ENCODE measurements at regions not wholly inside any gene's neighbourhood (a gene's known extent, or its start where the extent isn't known, plus 50 kb on each side); places are given as distances from the start of the nearest gene placed in this dataset.

DNA sequence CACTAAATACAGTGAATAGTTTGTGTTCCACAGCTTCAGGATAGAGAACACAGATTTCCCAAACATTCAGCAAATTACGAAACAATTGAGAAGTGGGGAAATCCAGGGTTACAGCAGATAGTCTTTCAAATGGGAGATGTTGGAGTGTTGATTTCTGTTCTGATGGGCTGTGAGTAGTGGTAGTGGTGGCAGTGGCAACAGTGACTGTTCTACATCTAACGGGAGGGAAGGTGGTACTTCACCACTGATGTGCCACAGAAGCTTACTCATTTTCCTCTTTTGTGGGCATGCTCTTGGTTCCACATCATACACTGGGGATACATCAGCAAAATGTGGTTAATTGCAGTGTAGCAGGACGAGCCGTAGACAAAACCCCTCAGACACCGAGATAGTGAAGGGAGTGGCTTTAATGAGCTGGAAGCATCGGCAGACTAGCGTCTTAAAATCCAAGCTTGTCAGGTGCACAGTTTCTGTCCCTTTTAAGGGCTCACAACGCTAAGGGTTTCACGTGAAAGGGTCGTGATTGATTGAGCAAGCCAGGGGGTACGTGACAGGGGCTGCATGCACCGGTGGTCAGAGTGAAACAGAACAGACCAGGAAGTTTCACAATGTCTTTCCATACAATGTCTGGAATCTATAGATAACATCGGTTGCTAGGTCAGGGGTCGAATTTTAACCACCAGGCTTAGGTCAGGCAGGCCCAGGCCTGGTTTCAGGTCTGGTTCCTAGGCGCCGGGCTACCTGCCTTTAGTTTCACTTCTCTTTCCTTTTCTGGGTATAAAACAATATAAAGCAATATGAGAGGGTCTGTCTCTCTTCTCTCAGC, 330.6 kb upstream of the FBXO33 start (continued):
- TF ChIP-seq, protein P1, sequence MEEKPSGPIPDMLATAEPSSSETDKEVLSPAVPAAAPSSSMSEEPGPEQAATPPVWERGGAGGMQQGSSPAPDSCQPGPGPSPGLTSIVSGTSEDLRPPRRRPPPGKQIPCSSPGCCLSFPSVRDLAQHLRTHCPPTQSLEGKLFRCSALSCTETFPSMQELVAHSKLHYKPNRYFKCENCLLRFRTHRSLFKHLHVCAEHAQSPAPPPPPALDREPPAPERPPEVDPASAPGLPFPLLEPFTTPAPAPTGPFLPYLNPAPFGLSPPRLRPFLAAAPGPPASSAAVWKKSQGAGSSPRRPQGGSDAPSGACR (CRISPR knock-in tag; IDR thresholded peaks at IDR 0.05) = peak; percentile 100
- peak; percentile 72; the same call in 1 of the 2 replicates for TF ChIP-seq REPIN1 (CRISPR knock-in tag; IDR thresholded peaks at IDR 0.05; ENCODE audit: borderline replicate concordance, low read depth)
- TF ChIP-seq KDM3A (CRISPR knock-in tag; IDR thresholded peaks at IDR 0.05; ENCODE audit: low read depth) = peak; percentile 92
- TF ChIP-seq GTF3A (CRISPR knock-in tag; conservative IDR thresholded peaks at IDR 0.05) = no peak
- TF ChIP-seq ZNF431 (CRISPR knock-in tag; IDR thresholded peaks at IDR 0.05; ENCODE audit: borderline replicate concordance, low read depth) = peak; percentile 79
- TF ChIP-seq ZNF33B (CRISPR knock-in tag; IDR thresholded peaks at IDR 0.05) = peak; percentile 95
- TF ChIP-seq NR2F2 (IDR thresholded peaks at IDR 0.05; ENCODE audit: borderline replicate concordance, low read depth) = no peak; the same call in 1 of the 2 replicates
- TF ChIP-seq PHF5A (CRISPR knock-in tag; IDR thresholded peaks at IDR 0.05; ENCODE audit: low read depth, unreplicated experiment) = peak; percentile 4
- TF ChIP-seq, protein P2, sequence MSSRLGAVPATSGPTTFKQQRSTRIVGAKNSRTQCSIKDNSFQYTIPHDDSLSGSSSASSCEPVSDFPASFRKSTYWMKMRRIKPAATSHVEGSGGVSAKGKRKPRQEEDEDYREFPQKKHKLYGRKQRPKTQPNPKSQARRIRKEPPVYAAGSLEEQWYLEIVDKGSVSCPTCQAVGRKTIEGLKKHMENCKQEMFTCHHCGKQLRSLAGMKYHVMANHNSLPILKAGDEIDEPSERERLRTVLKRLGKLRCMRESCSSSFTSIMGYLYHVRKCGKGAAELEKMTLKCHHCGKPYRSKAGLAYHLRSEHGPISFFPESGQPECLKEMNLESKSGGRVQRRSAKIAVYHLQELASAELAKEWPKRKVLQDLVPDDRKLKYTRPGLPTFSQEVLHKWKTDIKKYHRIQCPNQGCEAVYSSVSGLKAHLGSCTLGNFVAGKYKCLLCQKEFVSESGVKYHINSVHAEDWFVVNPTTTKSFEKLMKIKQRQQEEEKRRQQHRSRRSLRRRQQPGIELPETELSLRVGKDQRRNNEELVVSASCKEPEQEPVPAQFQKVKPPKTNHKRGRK (CRISPR knock-in tag; IDR thresholded peaks at IDR 0.05) = peak; percentile 69; the same call in 1 of the 2 replicates
- no peak for TF ChIP-seq ZSCAN25 (CRISPR knock-in tag; IDR thresholded peaks at IDR 0.05)
- TF ChIP-seq, protein P3, sequence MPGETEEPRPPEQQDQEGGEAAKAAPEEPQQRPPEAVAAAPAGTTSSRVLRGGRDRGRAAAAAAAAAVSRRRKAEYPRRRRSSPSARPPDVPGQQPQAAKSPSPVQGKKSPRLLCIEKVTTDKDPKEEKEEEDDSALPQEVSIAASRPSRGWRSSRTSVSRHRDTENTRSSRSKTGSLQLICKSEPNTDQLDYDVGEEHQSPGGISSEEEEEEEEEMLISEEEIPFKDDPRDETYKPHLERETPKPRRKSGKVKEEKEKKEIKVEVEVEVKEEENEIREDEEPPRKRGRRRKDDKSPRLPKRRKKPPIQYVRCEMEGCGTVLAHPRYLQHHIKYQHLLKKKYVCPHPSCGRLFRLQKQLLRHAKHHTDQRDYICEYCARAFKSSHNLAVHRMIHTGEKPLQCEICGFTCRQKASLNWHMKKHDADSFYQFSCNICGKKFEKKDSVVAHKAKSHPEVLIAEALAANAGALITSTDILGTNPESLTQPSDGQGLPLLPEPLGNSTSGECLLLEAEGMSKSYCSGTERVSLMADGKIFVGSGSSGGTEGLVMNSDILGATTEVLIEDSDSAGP (CRISPR knock-in tag; IDR thresholded peaks at IDR 0.05; ENCODE audit: borderline replicate concordance) = peak; percentile 92
- TF ChIP-seq, protein P4, sequence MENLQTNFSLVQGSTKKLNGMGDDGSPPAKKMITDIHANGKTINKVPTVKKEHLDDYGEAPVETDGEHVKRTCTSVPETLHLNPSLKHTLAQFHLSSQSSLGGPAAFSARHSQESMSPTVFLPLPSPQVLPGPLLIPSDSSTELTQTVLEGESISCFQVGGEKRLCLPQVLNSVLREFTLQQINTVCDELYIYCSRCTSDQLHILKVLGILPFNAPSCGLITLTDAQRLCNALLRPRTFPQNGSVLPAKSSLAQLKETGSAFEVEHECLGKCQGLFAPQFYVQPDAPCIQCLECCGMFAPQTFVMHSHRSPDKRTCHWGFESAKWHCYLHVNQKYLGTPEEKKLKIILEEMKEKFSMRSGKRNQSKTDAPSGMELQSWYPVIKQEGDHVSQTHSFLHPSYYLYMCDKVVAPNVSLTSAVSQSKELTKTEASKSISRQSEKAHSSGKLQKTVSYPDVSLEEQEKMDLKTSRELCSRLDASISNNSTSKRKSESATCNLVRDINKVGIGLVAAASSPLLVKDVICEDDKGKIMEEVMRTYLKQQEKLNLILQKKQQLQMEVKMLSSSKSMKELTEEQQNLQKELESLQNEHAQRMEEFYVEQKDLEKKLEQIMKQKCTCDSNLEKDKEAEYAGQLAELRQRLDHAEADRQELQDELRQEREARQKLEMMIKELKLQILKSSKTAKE (CRISPR knock-in tag; IDR thresholded peaks at IDR 0.05; ENCODE audit: borderline replicate concordance) = peak; percentile 92
- TF ChIP-seq ZFP41 (CRISPR knock-in tag; IDR thresholded peaks at IDR 0.05; ENCODE audit: borderline replicate concordance) = 0 out of 2 replicates have a peak, but pooled peaks have one; percentile 85
- TF ChIP-seq CBFB (CRISPR knock-in tag; IDR thresholded peaks at IDR 0.05) = peak; percentile 24; the same call in 1 of the 2 replicates
- TF ChIP-seq ZNF792 (CRISPR knock-in tag; IDR thresholded peaks at IDR 0.05) = peak; percentile 64; the same call in 1 of the 2 replicates
- TF ChIP-seq ZSCAN9 (CRISPR knock-in tag; IDR thresholded peaks at IDR 0.05; ENCODE audit: borderline replicate concordance) = peak; percentile 89; the same call in 1 of the 2 replicates
- TF ChIP-seq, protein P5, sequence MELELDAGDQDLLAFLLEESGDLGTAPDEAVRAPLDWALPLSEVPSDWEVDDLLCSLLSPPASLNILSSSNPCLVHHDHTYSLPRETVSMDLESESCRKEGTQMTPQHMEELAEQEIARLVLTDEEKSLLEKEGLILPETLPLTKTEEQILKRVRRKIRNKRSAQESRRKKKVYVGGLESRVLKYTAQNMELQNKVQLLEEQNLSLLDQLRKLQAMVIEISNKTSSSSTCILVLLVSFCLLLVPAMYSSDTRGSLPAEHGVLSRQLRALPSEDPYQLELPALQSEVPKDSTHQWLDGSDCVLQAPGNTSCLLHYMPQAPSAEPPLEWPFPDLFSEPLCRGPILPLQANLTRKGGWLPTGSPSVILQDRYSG (CRISPR knock-in tag; IDR thresholded peaks at IDR 0.05) = 0 out of 2 replicates have a peak, but pooled peaks have one; percentile 41
- TF ChIP-seq, protein P6, sequence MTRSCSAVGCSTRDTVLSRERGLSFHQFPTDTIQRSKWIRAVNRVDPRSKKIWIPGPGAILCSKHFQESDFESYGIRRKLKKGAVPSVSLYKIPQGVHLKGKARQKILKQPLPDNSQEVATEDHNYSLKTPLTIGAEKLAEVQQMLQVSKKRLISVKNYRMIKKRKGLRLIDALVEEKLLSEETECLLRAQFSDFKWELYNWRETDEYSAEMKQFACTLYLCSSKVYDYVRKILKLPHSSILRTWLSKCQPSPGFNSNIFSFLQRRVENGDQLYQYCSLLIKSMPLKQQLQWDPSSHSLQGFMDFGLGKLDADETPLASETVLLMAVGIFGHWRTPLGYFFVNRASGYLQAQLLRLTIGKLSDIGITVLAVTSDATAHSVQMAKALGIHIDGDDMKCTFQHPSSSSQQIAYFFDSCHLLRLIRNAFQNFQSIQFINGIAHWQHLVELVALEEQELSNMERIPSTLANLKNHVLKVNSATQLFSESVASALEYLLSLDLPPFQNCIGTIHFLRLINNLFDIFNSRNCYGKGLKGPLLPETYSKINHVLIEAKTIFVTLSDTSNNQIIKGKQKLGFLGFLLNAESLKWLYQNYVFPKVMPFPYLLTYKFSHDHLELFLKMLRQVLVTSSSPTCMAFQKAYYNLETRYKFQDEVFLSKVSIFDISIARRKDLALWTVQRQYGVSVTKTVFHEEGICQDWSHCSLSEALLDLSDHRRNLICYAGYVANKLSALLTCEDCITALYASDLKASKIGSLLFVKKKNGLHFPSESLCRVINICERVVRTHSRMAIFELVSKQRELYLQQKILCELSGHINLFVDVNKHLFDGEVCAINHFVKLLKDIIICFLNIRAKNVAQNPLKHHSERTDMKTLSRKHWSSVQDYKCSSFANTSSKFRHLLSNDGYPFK (CRISPR knock-in tag; IDR thresholded peaks at IDR 0.05; ENCODE audit: borderline replicate concordance) = peak; percentile 80; the same call in 1 of the 2 replicates

Data from HepG2 (cell line).